Muscle of leg (tissue), 3 donors: ENCODE measurements at regions not wholly inside any gene's neighbourhood (a gene's known extent, or its start where the extent isn't known, plus 50 kb on each side); places are given as distances from the start of the nearest gene placed in this dataset.

ENCODE experiments used
- DNase-seq: peaks from one replicate; pipeline ENCODE4 v3.0.0; 2013
- H3K27ac ChIP-seq: one replicate; pipeline ENCODE4 v1.5.1; 2013; ENCODE audit warnings: mild to moderate bottlenecking, low read length, control low read depth
- H3K27me3 ChIP-seq: one replicate; pipeline ENCODE4 v1.6.1; 2013; ENCODE audit warnings: low read length; ENCODE audit not compliant: control insufficient read depth, insufficient read depth
- H3K36me3 ChIP-seq: one replicate; pipeline ENCODE4 v1.6.1; 2013; ENCODE audit warnings: low read length; ENCODE audit not compliant: control insufficient read depth, insufficient read depth
- H3K4me1 ChIP-seq: one replicate; pipeline ENCODE4 v1.6.1; 2013; ENCODE audit warnings: low read length; ENCODE audit not compliant: control insufficient read depth, insufficient read depth
- H3K4me3 ChIP-seq: one replicate; pipeline ENCODE4 v1.5.1; 2013; ENCODE audit warnings: low read length, control low read depth
- H3K9me3 ChIP-seq: replicated peaks from 2 replicates; pipeline ENCODE4 v1.6.1; 2013; ENCODE audit warnings: low read depth, low read length; ENCODE audit not compliant: control insufficient read depth
- WGBS: methylation state at CpG from one replicate; pipeline ENCODE4 v1.1.5; 2013; ENCODE audit warnings: missing lambda C conversion rate; ENCODE audit not compliant: insufficient coverage; 5-methylcytosine and 5-hydroxymethylcytosine counted together

DNA sequence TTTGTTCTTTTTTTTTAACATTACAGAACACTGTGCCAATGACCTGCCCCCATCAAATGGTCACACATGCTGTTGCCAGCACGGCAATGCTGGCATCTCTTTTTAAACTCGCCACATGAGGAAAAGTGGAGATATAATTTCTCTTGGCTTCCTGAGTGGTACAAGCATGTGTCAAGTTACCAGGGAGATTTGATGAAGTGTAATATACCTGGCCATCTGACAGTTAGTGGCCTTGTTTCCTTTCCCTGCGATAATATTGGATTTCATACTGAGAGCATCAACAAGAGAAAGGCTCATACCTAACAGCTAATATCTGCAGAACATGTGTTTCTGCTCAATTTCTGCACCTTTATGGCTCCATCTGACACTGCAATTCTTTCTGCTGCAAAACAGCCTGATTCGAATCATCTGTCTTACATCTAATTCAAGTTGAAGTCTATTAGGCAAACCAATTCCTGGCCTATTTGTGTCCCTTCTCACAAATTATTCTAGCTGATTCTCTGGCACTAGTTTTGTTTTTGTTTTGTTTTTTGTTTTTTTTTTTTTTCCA, 519.5 kb downstream of the PREX1 start:
- no peak overlapping the region for H3K27ac ChIP-seq
- H3K4me1 ChIP-seq = peaks cover 4% of the 10 kb centered on the region
- H3K9me3 ChIP-seq = no peaks in the 10 kb centered on the region
- peaks cover 2% of the 10 kb centered on the region for H3K27me3 ChIP-seq
- 33% methylated on average over 1 of the region's 4 CpGs for WGBS
- no peaks in the 10 kb centered on the region for H3K36me3 ChIP-seq
- DNase-seq = no peak
- no peak overlapping the region for H3K4me3 ChIP-seq

DNA sequence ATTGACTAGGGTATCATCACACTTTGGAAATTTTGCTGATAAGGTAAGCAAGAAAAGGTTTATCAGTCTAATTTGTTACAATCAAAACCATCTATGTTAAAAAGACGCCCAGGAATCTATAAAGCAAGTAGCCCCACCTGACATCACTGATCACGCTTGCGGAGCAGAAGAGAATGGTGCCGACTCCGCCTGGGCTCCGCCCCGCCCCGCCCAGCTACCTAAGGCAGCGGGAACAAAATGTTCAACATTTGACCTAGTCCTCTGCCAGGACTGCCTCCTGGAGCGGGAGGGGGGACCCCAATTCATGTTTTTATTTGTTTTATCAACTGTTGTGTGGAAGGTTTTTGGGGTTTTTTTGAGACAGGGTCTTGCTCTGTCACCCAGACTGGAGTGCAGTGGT, 520.5 kb downstream of the PREX1 start:
- DNase-seq = no peak
- 93% methylated on average over 9 of the region's 10 CpGs for WGBS
- Histone ChIP-seq H3K27ac (no peak overlapping the region), H3K4me3 (no peak overlapping the region), H3K36me3 (no peaks in the 10 kb centered on the region), H3K27me3 (peaks cover 2% of the 10 kb centered on the region), H3K9me3 (no peaks in the 10 kb centered on the region), H3K4me1 (peaks cover 4% of the 10 kb centered on the region)

DNA sequence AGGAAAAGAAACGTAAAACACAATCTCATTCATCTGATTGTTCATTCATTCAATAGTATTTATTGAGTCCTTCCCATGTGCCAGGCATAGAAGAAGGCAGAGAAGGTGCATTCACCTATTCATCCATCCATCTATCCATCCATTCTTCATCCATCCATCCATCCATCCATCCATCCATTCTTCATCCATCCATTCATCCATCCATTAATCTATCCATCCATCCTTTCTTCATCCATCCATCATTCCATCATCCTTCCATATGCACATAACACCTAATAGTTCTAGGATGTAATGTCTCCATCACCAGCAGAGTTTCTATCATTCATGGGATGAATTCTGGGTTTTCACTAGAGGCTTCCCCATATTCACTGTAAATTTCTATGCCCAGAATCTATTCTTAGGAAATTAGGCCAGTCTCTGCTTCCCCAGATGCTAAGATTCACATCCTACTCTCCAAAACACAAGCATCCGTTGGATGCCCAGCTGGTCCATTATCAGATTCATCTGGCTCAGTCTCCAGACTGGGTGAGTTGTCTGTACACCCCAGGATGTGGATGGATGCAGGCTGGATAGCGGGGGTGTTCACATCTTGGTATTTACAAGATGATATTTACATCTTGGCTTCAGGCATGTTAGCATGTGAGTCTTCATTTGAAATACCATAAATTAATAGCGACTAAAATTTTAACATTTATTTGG, 517.7 kb upstream of the SULF2 start:
- Histone ChIP-seq H3K27ac (no peak overlapping the region), H3K9me3 (peaks cover 2% of the 10 kb centered on the region), H3K36me3 (no peaks in the 10 kb centered on the region), H3K27me3 (peaks cover 2% of the 10 kb centered on the region), H3K4me3 (no peak overlapping the region), H3K4me1 (peaks cover 7% of the 10 kb centered on the region)
- 100% methylated on average over 1 of the region's 4 CpGs for WGBS
- DNase-seq = no peak

DNA sequence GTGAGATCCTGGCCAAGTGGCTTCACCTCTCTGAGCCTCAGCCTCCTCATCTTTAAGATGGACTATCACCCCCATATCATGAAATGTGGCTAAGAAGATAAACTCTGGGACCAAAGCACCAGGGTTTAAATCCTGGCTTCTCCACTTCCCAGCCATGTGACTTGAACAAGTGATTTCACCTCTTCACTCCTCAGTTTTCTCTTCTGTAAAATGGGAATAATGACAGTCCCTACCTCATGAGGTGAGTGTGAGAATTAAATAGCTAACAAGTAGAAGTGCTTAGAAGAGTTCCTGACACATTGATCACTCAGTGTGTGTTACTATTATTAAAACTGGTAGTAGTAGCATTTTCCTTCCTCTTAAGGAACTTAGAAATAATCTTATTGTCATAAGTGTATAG, 516.9 kb upstream of the SULF2 start:
- Histone ChIP-seq H3K4me3 (no peak overlapping the region), H3K36me3 (no peaks in the 10 kb centered on the region), H3K4me1 (peaks cover 7% of the 10 kb centered on the region), H3K27me3 (no peaks in the 10 kb centered on the region), H3K27ac (no peak overlapping the region), H3K9me3 (peaks cover 6% of the 10 kb centered on the region)
- no peak for DNase-seq

DNA sequence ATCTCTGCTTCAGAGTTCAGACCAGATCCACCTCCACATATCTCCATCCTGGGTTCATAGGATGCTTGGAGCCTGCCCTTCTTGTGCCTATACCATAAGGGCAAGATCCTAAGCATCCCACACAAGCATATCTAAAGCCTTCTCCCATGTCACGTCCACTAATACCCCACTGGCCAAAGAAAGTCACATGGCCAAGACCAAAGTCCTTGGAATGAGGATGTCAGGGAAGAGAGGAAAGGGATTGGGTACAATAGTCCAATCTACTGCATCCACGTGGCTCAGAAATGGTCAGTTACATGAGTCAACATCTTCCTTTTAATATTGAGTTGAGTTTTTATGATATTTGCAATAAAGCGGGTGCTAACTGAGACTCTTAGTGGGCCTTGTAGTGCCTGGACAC, 515.9 kb upstream of the SULF2 start:
- Histone ChIP-seq H3K36me3 (no peaks in the 10 kb centered on the region), H3K27me3 (no peaks in the 10 kb centered on the region), H3K27ac (no peak overlapping the region), H3K4me1 (peaks cover 11% of the 10 kb centered on the region), H3K4me3 (no peak overlapping the region), H3K9me3 (peaks cover 6% of the 10 kb centered on the region)
- 83% methylated on average over 1 of the region's 3 CpGs for WGBS
- no peak for DNase-seq

DNA sequence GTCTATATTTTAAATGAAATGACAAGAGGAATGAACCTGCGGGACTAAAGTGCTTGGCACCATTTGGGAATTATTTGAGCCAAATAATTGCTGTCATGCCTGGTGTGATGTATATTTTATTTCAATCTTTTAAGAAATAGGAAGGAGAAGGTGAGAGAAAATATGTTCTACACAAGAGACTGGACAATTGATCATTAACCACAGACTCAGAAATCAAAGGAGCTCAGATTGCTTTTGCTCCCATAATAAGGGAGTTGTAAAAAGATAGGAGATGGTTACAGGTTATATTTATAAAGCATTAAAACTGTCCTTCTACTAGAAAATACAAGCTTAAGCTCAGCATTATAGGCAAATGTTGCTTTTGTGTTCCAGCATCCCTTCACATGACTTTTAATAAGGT, 515.2 kb upstream of the SULF2 start:
- H3K4me1 ChIP-seq = peaks cover 17% of the 10 kb centered on the region
- no peak overlapping the region for H3K27ac ChIP-seq
- H3K9me3 ChIP-seq = peaks cover 6% of the 10 kb centered on the region
- H3K27me3 ChIP-seq = no peaks in the 10 kb centered on the region
- WGBS = no CpG with 5 or more reads among the region's 1 CpG
- H3K4me3 ChIP-seq = no peak overlapping the region
- DNase-seq = no peak
- H3K36me3 ChIP-seq = no peaks in the 10 kb centered on the region

DNA sequence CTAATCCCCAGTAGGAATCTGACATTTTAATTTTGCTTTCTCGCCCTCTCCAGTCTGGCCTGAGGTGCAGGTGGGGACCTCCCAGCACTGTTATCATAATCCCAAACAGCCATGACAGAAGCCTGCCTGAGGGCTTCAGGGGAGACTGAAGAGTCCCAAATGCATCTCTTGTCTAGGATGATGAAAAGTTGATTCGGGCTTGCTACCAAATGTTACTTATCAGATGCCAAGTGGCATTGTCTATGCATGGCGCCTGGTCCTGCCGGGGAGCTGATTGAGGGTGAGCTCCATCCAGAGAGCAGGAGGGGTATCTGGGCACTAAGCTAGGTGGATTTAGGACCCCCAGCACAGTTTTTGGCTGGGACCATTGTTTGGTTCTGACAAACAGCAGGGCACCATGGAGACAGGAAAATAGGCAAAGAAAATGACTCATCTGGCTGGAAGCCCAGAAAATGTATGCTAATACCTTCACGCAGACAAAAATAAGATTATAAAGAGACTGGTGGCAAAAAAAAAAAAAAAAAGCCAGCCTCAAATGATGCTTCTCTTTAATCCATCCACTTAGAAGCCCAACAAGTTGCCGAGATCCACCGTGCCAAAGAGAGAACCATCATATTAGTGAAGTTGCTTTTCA, 513.7 kb upstream of the SULF2 start:
- Histone ChIP-seq H3K27me3 (no peaks in the 10 kb centered on the region), H3K27ac (peak overlapping the region; percentile 15), H3K4me3 (no peak overlapping the region), H3K36me3 (no peaks in the 10 kb centered on the region), H3K4me1 (peaks cover 26% of the 10 kb centered on the region), H3K9me3 (peaks cover 6% of the 10 kb centered on the region)
- peak; percentile 91 for DNase-seq
- WGBS = 61% methylated on average over 3 of the region's 7 CpGs

DNA sequence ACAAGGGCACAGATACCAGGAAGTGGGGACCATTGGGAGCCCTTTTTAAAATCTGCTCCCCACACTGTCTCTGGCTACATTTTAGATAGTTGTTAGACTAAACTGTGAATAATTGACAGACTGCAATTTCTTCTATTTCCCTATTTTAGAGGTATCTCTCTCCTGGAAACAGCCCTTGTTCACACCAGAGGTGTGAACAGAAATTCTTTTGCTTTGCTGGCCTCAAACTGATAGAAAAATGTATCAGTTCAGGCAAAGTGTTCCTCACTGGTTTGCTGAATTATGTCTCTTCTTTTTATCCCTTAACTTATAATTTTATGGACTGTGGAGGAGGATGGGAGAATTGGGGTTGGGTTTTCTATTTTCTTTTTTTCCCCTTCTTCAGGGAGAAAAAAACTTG, 513.2 kb upstream of the SULF2 start:
- H3K4me1 ChIP-seq = peaks cover 26% of the 10 kb centered on the region
- H3K9me3 ChIP-seq = peaks cover 6% of the 10 kb centered on the region
- H3K36me3 ChIP-seq = no peaks in the 10 kb centered on the region
- H3K27me3 ChIP-seq = no peaks in the 10 kb centered on the region
- DNase-seq = no peak
- no peak overlapping the region for H3K27ac ChIP-seq
- H3K4me3 ChIP-seq = no peak overlapping the region

- WGBS = 30% methylated on average over 5 of the region's 6 CpGs
- peaks cover 26% of the 10 kb centered on the region for H3K4me1 ChIP-seq
- H3K36me3 ChIP-seq = no peaks in the 10 kb centered on the region
- peak overlapping the region; percentile 25 for H3K27ac ChIP-seq
- no peak overlapping the region for H3K4me3 ChIP-seq
- H3K27me3 ChIP-seq = no peaks in the 10 kb centered on the region
- peak; percentile 46 for DNase-seq
- peaks cover 6% of the 10 kb centered on the region for H3K9me3 ChIP-seq
Measured at GRCh38 chr20:48295966-48296421, 510.7 kb upstream of the SULF2 start.

DNA sequence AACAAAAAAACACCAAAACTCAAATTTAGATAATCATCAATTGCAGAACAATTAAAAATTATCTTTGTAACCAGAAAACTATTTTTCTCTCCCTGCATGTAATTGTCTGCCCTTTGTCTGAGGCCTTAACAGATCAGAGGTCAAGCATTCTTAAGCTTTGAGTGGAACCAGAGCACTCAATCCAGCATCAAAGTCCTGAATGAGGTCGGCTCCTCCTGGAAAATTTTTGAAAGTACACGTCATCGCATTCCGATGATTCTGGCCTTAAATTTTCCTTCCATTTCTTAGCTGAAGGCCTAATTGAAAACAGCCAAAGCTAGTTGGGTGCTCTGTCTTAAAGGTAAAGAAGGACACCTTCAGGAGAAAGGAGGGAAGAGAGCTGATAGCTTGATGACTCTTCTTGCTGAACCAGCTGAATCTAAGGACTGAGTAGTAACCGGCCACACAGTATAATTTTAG, 510.2 kb upstream of the SULF2 start:
- H3K27ac ChIP-seq = peak overlapping the region; percentile 52
- no CpG with 5 or more reads among the region's 5 CpGs for WGBS
- peak; percentile 95 for DNase-seq

More for the DNA sequence above, 510.2 kb upstream of the SULF2 start:
- Histone ChIP-seq H3K9me3 (peaks cover 6% of the 10 kb centered on the region), H3K4me1 (peaks cover 26% of the 10 kb centered on the region), H3K4me3 (no peak overlapping the region), H3K27me3 (no peaks in the 10 kb centered on the region), H3K36me3 (no peaks in the 10 kb centered on the region)
